ENCODE measurements at regions not wholly inside any gene's neighbourhood (a gene's known extent, or its start where the extent isn't known, plus 50 kb on each side); places are given as distances from the start of the nearest gene placed in this dataset.
"Not testable (repeated sequence)": the region's sequence is repeated elsewhere in the genome, so short reads cannot be mapped to it uniquely, and the experiment has no call there.

- WGBS, 5 donors: 62 to 82% (median 73%) methylated on average over 2 of the region's 2 CpGs
- DNase-seq: no peak
- Histone ChIP-seq H3K27me3 (replicated peaks in 1 of 7) (peaks cover 0 to 16% (median 3%) of the 10 kb centered on the region in 7 donors), H3K27ac (no peak overlapping the region), H3K4me1 (no peaks in the 10 kb centered on the region), H3K36me3 (no peaks in the 10 kb centered on the region), H3K4me3 (no peak overlapping the region), H3K9me3 (peaks cover 4 to 37% (median 32%) of the 10 kb centered on the region in 8 donors)
- TF ChIP-seq CTCF (IDR thresholded peaks at IDR 0.05 in 8 of 11, conservative IDR thresholded peaks at IDR 0.05 in 3 of 11) (no peak), POLR2AphosphoS5 (IDR thresholded peaks at IDR 0.05) (no peak), POLR2A (IDR thresholded peaks at IDR 0.05) (no peak)
- intact Hi-C loops (cut with DNase I; ENCODE audit: low total_unique reads): no loop called here
Measured at GRCh38 chr1:157209514-157209913, 71.3 kb upstream of the ETV3 start.

- H3K9me3 ChIP-seq; H3K4me1 ChIP-seq; H3K4me3 ChIP-seq; H3K27ac ChIP-seq; intact Hi-C loops (cut with DNase I; ENCODE audit: low total_unique reads); DNase-seq; H3K36me3 ChIP-seq: not testable (repeated sequence)
- H3K27me3 ChIP-seq (replicated peaks in 1 of 7): peaks cover 0 to 32% (median 5%) of the 10 kb centered on the region in 7 donors
- 91 to 97% (median 94%) methylated on average over 3 of the region's 3 CpGs for WGBS, 5 donors
Measured at GRCh38 chr1:157205982-157206381, 67.8 kb upstream of the ETV3 start.

- no peaks in the 10 kb centered on the region for H3K36me3 ChIP-seq
- H3K4me3 ChIP-seq: no peak overlapping the region
- intact Hi-C loops (cut with DNase I; ENCODE audit: low total_unique reads): no loop called here
- no peaks in the 10 kb centered on the region for H3K4me1 ChIP-seq
- no peak for TF ChIP-seq CTCF (IDR thresholded peaks at IDR 0.05 in 8 of 11, conservative IDR thresholded peaks at IDR 0.05 in 3 of 11)
- TF ChIP-seq POLR2AphosphoS5 (IDR thresholded peaks at IDR 0.05): no peak
- TF ChIP-seq POLR2A (IDR thresholded peaks at IDR 0.05): no peak
- DNase-seq: no peak
- 78 to 92% (median 83%) methylated on average over 5 of the region's 5 CpGs for WGBS, 5 donors
- no peaks in the 10 kb centered on the region for H3K9me3 ChIP-seq
- H3K27ac ChIP-seq: no peak overlapping the region
- peaks cover 0 to 27% (median 5%) of the 10 kb centered on the region in 7 donors for H3K27me3 ChIP-seq (replicated peaks in 1 of 7)
Measured at GRCh38 chr1:157203166-157203565, 65.0 kb upstream of the ETV3 start.

GRCh38 chr1:157202331-157202730 is 64.1 kb upstream of the ETV3 start:
- intact Hi-C loops (cut with DNase I; ENCODE audit: low total_unique reads): no loop called here
- no peaks in the 10 kb centered on the region for H3K4me1 ChIP-seq
- no peaks in the 10 kb centered on the region for H3K9me3 ChIP-seq
- peaks cover 0 to 27% (median 5%) of the 10 kb centered on the region in 7 donors for H3K27me3 ChIP-seq (replicated peaks in 1 of 7)
- H3K4me3 ChIP-seq: no peak overlapping the region
- H3K36me3 ChIP-seq: no peaks in the 10 kb centered on the region
- WGBS, 5 donors: 60 to 79% (median 69%) methylated on average over 5 of the region's 5 CpGs
- TF ChIP-seq CTCF (IDR thresholded peaks at IDR 0.05 in 8 of 11, conservative IDR thresholded peaks at IDR 0.05 in 3 of 11): no peak
- TF ChIP-seq POLR2A (IDR thresholded peaks at IDR 0.05): no peak
- no peak for TF ChIP-seq POLR2AphosphoS5 (IDR thresholded peaks at IDR 0.05)
- no peak overlapping the region for H3K27ac ChIP-seq
- DNase-seq: no peak

- DNase-seq: no peak
- Histone ChIP-seq H3K36me3 (no peaks in the 10 kb centered on the region), H3K4me3 (no peak overlapping the region), H3K9me3 (no peaks in the 10 kb centered on the region), H3K27ac (no peak overlapping the region), H3K27me3 (replicated peaks in 1 of 7) (peaks cover 0 to 28% (median 5%) of the 10 kb centered on the region in 7 donors), H3K4me1 (peaks cover 0 to 1% (median 0%) of the 10 kb centered on the region in 6 donors)
- intact Hi-C loops (cut with DNase I; ENCODE audit: low total_unique reads): no loop called here
- WGBS, 5 donors: 82 to 95% (median 89%) methylated on average over 4 of the region's 4 CpGs
- no peak for TF ChIP-seq POLR2AphosphoS5 (IDR thresholded peaks at IDR 0.05)
- no peak for TF ChIP-seq CTCF (IDR thresholded peaks at IDR 0.05 in 8 of 11, conservative IDR thresholded peaks at IDR 0.05 in 3 of 11)
- TF ChIP-seq POLR2A (IDR thresholded peaks at IDR 0.05): no peak
Measured at GRCh38 chr1:157201767-157202166, 63.6 kb upstream of the ETV3 start.

Measured in spleen (tissue), 11 donors.